ENCODE measurements at regions not wholly inside any gene's neighbourhood (a gene's known extent, or its start where the extent isn't known, plus 50 kb on each side); places are given as distances from the start of the nearest gene placed in this dataset.

DNA sequence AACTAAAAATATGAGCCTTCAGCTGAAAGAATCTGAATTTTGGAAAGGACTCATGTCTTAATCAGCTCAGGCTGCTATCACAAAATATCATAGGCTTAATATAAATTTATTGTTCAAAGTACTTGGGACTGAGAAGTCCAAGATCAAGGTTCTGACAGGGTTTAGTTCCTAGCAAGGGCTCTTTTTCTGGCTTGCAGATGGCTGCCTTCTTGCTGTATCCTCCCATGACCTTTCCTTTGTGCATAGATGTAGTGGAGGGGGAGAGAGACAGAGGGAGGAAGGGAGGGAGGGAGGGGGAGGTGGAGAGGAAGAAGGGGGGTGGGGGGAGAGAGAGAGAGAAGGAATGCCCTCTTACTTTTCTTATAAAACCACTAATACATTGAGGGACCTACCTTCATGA, 306.8 kb upstream of the DDI1 start:
- no peaks in the 10 kb centered on the region for H3K36me3 ChIP-seq (replicated peaks in 1 of 2; ENCODE audit: control insufficient read depth in 1 of 2, insufficient read depth in 2 of 2, low read length in 2 of 2)
- Mint-ChIP-seq H3K9me3 (peaks cover 5 to 24% (median 10%) of the 10 kb centered on the region in 7 donors), H3K36me3 (no peaks in the 10 kb centered on the region), H3K4me1 (no peaks in the 10 kb centered on the region), H3K27ac (no peak overlapping the region), H3K4me3 (no peak overlapping the region), H3K27me3 (ENCODE audit: low read depth in 3 of 3) (peaks cover 0 to 1% (median 0%) of the 10 kb centered on the region in 3 donors)
- no peak overlapping the region for H3K27ac ChIP-seq (ENCODE audit: low read depth in 1 of 2, low read length in 2 of 2)
- no peaks in the 10 kb centered on the region for H3K79me2 ChIP-seq (ENCODE audit: insufficient read depth, low read length)
- no peaks in the 10 kb centered on the region for H3K4me1 ChIP-seq (ENCODE audit: control insufficient read depth in 1 of 2, insufficient read depth in 2 of 2, low read length in 2 of 2)
- H2AFZ ChIP-seq (ENCODE audit: insufficient read depth, low read depth, low read length, poor library complexity, severe bottlenecking): no peak overlapping the region
- H3K9ac ChIP-seq (ENCODE audit: insufficient read depth, low read length, poor library complexity, severe bottlenecking): no peak overlapping the region
- H4K20me1 ChIP-seq (ENCODE audit: insufficient read depth, low read length): no peaks in the 10 kb centered on the region
- intact Hi-C loops (cut with micrococcal nuclease): no loop called here
- no peak overlapping the region for H3K4me2 ChIP-seq (replicated peaks; ENCODE audit: extremely low read depth, low read length, poor library complexity, severe bottlenecking)
- TF ChIP-seq, protein P1, sequence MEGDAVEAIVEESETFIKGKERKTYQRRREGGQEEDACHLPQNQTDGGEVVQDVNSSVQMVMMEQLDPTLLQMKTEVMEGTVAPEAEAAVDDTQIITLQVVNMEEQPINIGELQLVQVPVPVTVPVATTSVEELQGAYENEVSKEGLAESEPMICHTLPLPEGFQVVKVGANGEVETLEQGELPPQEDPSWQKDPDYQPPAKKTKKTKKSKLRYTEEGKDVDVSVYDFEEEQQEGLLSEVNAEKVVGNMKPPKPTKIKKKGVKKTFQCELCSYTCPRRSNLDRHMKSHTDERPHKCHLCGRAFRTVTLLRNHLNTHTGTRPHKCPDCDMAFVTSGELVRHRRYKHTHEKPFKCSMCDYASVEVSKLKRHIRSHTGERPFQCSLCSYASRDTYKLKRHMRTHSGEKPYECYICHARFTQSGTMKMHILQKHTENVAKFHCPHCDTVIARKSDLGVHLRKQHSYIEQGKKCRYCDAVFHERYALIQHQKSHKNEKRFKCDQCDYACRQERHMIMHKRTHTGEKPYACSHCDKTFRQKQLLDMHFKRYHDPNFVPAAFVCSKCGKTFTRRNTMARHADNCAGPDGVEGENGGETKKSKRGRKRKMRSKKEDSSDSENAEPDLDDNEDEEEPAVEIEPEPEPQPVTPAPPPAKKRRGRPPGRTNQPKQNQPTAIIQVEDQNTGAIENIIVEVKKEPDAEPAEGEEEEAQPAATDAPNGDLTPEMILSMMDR (IDR thresholded peaks at IDR 0.05): no peak
- DNase-seq: no peak
- no peaks in the 10 kb centered on the region for H3K27me3 ChIP-seq (ENCODE audit: control insufficient read depth in 2 of 2, insufficient read depth in 2 of 2, low read length in 2 of 2)
- H3K9me3 ChIP-seq (replicated peaks in 1 of 2; ENCODE audit: control insufficient read depth in 1 of 2, insufficient read depth in 1 of 2, low read length in 2 of 2): peaks cover 8 to 10% of the 10 kb centered on the region in 2 donors
- H3K4me3 ChIP-seq (replicated peaks in 1 of 3; ENCODE audit: low read depth in 2 of 3, low read length in 3 of 3): no peak overlapping the region

DNA sequence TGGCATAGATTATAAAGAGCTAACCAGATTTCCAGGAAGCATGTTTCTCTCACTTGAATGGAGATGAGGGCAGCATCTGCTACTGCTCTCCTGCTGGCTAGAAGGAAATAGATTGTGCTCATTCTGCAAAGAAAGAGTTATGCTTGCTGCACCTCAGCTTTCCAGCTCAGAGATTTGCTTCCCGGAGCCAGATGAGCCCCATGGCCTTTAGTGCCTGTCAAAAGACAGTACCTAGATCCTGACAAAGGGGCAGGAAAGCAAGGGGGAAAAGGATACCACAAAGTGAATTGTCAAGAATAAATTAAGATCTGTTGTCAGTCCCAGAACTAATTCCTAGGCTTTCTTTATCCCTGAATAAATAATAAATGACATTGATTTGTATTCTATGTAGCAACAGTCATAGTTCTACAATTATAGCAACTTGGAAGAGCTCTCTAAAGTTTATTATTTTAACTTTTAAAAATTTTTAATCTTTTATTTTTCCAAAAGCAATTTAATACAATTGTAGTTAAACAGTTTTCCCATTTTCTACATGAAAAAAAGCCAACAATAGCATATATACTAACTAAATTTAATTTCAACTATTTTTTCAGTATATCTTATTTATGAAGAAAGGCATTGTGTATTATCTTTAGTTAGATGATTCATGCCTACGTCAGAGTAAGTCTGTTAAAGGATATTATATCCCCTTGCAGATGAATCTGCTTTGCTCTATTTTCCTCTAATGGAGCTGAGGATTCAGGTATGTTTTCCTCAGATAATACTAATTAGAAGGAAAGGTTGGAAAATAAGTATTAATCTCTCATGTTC, 306.1 kb upstream of the DDI1 start:
- DNase-seq: no peak
- Histone ChIP-seq H3K4me2 (replicated peaks; ENCODE audit: extremely low read depth, low read length, poor library complexity, severe bottlenecking) (no peak overlapping the region), H3K27me3 (ENCODE audit: control insufficient read depth in 2 of 2, insufficient read depth in 2 of 2, low read length in 2 of 2) (no peaks in the 10 kb centered on the region), H3K4me3 (replicated peaks in 1 of 3; ENCODE audit: low read depth in 2 of 3, low read length in 3 of 3) (no peak overlapping the region), H3K9ac (ENCODE audit: insufficient read depth, low read length, poor library complexity, severe bottlenecking) (no peak overlapping the region), H3K4me1 (ENCODE audit: control insufficient read depth in 1 of 2, insufficient read depth in 2 of 2, low read length in 2 of 2) (no peaks in the 10 kb centered on the region), H2AFZ (ENCODE audit: insufficient read depth, low read depth, low read length, poor library complexity, severe bottlenecking) (no peak overlapping the region), H3K27ac (ENCODE audit: low read depth in 1 of 2, low read length in 2 of 2) (no peak overlapping the region), H4K20me1 (ENCODE audit: insufficient read depth, low read length) (no peaks in the 10 kb centered on the region), H3K36me3 (replicated peaks in 1 of 2; ENCODE audit: control insufficient read depth in 1 of 2, insufficient read depth in 2 of 2, low read length in 2 of 2) (no peaks in the 10 kb centered on the region), H3K79me2 (ENCODE audit: insufficient read depth, low read length) (no peaks in the 10 kb centered on the region), H3K9me3 (replicated peaks in 1 of 2; ENCODE audit: control insufficient read depth in 1 of 2, insufficient read depth in 1 of 2, low read length in 2 of 2) (peaks cover 8 to 9% of the 10 kb centered on the region in 2 donors)
- Mint-ChIP-seq H3K36me3 (no peaks in the 10 kb centered on the region), H3K4me3 (no peak overlapping the region), H3K27ac (no peak overlapping the region), H3K9me3 (peaks cover 5 to 20% (median 10%) of the 10 kb centered on the region in 7 donors), H3K4me1 (no peaks in the 10 kb centered on the region), H3K27me3 (ENCODE audit: low read depth in 3 of 3) (peaks cover 0 to 1% (median 0%) of the 10 kb centered on the region in 3 donors)
- WGBS (ENCODE audit: insufficient coverage): 73% methylated on average over 1 of the region's 2 CpGs
- intact Hi-C loops (cut with micrococcal nuclease): no loop called here
- TF ChIP-seq, protein P1 (IDR thresholded peaks at IDR 0.05): no peak
